ENCODE measurements at regions not wholly inside any gene's neighbourhood (a gene's known extent, or its start where the extent isn't known, plus 50 kb on each side); places are given as distances from the start of the nearest gene placed in this dataset.

- Histone ChIP-seq H3K4me3 (no peak overlapping the region), H3K4me1 (peaks cover 19% of the 10 kb centered on the region; the same call in 2 of the 3 replicates), H3K9me3 (no peaks in the 10 kb centered on the region), H3K4me2 (peak overlapping the region; percentile 35), H3K27ac (peak overlapping the region in 1 of 2 experiments; percentile 43; a peak in 1 of 6 replicates)
- FAIRE-seq (no peak), DNase-seq (ENCODE audit: low read depth in 1 of 2, low spot score in 1 of 2) (peak in 1 of 2 experiments; percentile 26), ATAC-seq (peak in 1 of 2 experiments; percentile 60; a peak in 2 of 6 replicates)
- TF ChIP-seq NPAS2 (CRISPR knock-in tag; IDR thresholded peaks at IDR 0.05; ENCODE audit: borderline replicate concordance) (no peak), HDAC2 (IDR thresholded peaks at IDR 0.05) (no peak), HES2 (IDR thresholded peaks at IDR 0.05) (no peak)
- WGBS (ENCODE audit: missing lambda C conversion rate): 1% methylated on average over 2 of the region's 2 CpGs
- POLR2A ChIA-PET: no interaction called here
- CTCF ChIA-PET: no interaction called here
These were observed 1453.4 kb downstream of the STIM2 start for GRCh38 chr4:28313729-28314713.

GRCh38 chr4:28317221-28317620, 1456.6 kb downstream of the STIM2 start:
- H3K9me3 ChIP-seq: no peaks in the 10 kb centered on the region
- no peak overlapping the region for H3K4me2 ChIP-seq
- DNase-seq (ENCODE audit: low read depth in 1 of 2, low spot score in 1 of 2) (no peak), ATAC-seq (no peak), FAIRE-seq (no peak)
- no peak overlapping the region for H3K4me3 ChIP-seq
- TF ChIP-seq MAFK (IDR thresholded peaks at IDR 0.05; ENCODE audit: partially characterized antibody) (no peak), EP300 (IDR thresholded peaks at IDR 0.05) (no peak), TP53 (CRISPR knock-in tag; IDR thresholded peaks at IDR 0.05) (no peak), ATOH8 (CRISPR knock-in tag; IDR thresholded peaks at IDR 0.05; ENCODE audit: low read depth) (no peak), BHLHE40 (IDR thresholded peaks at IDR 0.05; ENCODE audit: low read depth, low read length) (no peak), ELK1 (IDR thresholded peaks at IDR 0.05; ENCODE audit: low read depth, low read length) (no peak), HEYL (CRISPR knock-in tag; IDR thresholded peaks at IDR 0.05) (no peak)
- peaks cover 19% of the 10 kb centered on the region; the same call in 2 of the 3 replicates for H3K4me1 ChIP-seq
- ChIA-PET POLR2A (no interaction called here), CTCF (no interaction called here)
- 73% methylated on average over 2 of the region's 2 CpGs for WGBS (ENCODE audit: missing lambda C conversion rate)
- no peak overlapping the region for H3K27ac ChIP-seq

- no peaks in the 10 kb centered on the region for H3K4me1 ChIP-seq
- H3K9me3 ChIP-seq: no peaks in the 10 kb centered on the region
- no peak overlapping the region for H3K4me2 ChIP-seq
- no peak for TF ChIP-seq TP53 (CRISPR knock-in tag; IDR thresholded peaks at IDR 0.05)
- TF ChIP-seq E2F6 (IDR thresholded peaks at IDR 0.05; ENCODE audit: borderline replicate concordance, low read depth): no peak
- no peak for TF ChIP-seq FOSB (CRISPR knock-in tag; IDR thresholded peaks at IDR 0.05)
- no peak for TF ChIP-seq CBX8 (IDR thresholded peaks at IDR 0.05)
- no peak for TF ChIP-seq CHD2 (IDR thresholded peaks at IDR 0.05; ENCODE audit: low read length, partially characterized antibody)
- TF ChIP-seq RARB (CRISPR knock-in tag; IDR thresholded peaks at IDR 0.05): no peak
- TF ChIP-seq HES2 (IDR thresholded peaks at IDR 0.05): no peak
- no peak for TF ChIP-seq POLR2A (IDR thresholded peaks at IDR 0.05; ENCODE audit: low read length)
- no peak for TF ChIP-seq NPAS2 (CRISPR knock-in tag; IDR thresholded peaks at IDR 0.05; ENCODE audit: borderline replicate concordance)
- no peak for TF ChIP-seq JUN (IDR thresholded peaks at IDR 0.05)
- TF ChIP-seq MAX (IDR thresholded peaks at IDR 0.05): no peak
- no peak for TF ChIP-seq JUNB (IDR thresholded peaks at IDR 0.05)
- no peak for TF ChIP-seq NFE2L2 (conservative IDR thresholded peaks at IDR 0.05; ENCODE audit: low read length)
- TF ChIP-seq RAD21 (conservative IDR thresholded peaks at IDR 0.05 in 1 of 2, IDR thresholded peaks at IDR 0.05 in 1 of 2): no peak
- CTCF ChIA-PET: no interaction called here
- no peak for ATAC-seq
- 61% methylated on average over 3 of the region's 3 CpGs for WGBS (ENCODE audit: missing lambda C conversion rate)
- DNase-seq (ENCODE audit: low read depth in 1 of 2, low spot score in 1 of 2): no peak
- no peak overlapping the region for H3K27ac ChIP-seq
- H3K4me3 ChIP-seq: no peak overlapping the region
- POLR2A ChIA-PET: no interaction called here
- no peak for FAIRE-seq
These were observed 1473.6 kb downstream of the STIM2 start for GRCh38 chr4:28334249-28334648.
